GM18507 (cell line): ENCODE measurements at regions not wholly inside any gene's neighbourhood (a gene's known extent, or its start where the extent isn't known, plus 50 kb on each side); places are given as distances from the start of the nearest gene placed in this dataset.
"Not testable (repeated sequence)": the region's sequence is repeated elsewhere in the genome, so short reads cannot be mapped to it uniquely, and the experiment has no call there.

ENCODE experiments used
- DNase-seq: peaks from one replicate; pipeline ENCODE4 v3.0.0; 2011; ENCODE audit warnings: low read depth; ENCODE audit not compliant: insufficient read length; ENCODE audit errors: extremely low spot score
- FAIRE-seq: peaks from 2 replicates; lab custom pipeline; 2011; peaks lifted over from hg19 to GRCh38; lab: Jason Lieb, UNC

- not testable (repeated sequence) for FAIRE-seq, DNase-seq
These were observed 361.6 kb upstream of the SGO1 start for GRCh38 chr3:20547361-20548269.

- DNase-seq (no peak), FAIRE-seq (no peak)
These were observed 360.6 kb upstream of the SGO1 start for GRCh38 chr3:20546636-20547035.

- no peak for DNase-seq
These were observed 357.7 kb upstream of the SGO1 start for GRCh38 chr3:20543535-20544226.

GRCh38 chr3:20540066-20540465 is 354.1 kb upstream of the SGO1 start:
- DNase-seq (no peak), FAIRE-seq (no peak)

More at GRCh38 chr3:20543535-20544226, 357.7 kb upstream of the SGO1 start:
- FAIRE-seq, result no peak

- FAIRE-seq, result no peak
- no peak for DNase-seq
These were observed 353.7 kb upstream of the SGO1 start for GRCh38 chr3:20539666-20540065.

GRCh38 chr3:20537234-20537633 is 351.2 kb upstream of the SGO1 start:
- DNase-seq, result no peak
- no peak for FAIRE-seq

- no peak for DNase-seq
- FAIRE-seq, result no peak
These were observed 343.9 kb upstream of the SGO1 start for GRCh38 chr3:20529911-20530310.

- DNase-seq (no peak), FAIRE-seq (no peak)
These were observed 342.3 kb upstream of the SGO1 start for GRCh38 chr3:20528180-20528770.

- FAIRE-seq (no peak), DNase-seq (no peak)
These were observed 341.4 kb upstream of the SGO1 start for GRCh38 chr3:20527368-20527767.

- DNase-seq (no peak), FAIRE-seq (no peak)
These were observed 338.3 kb upstream of the SGO1 start for GRCh38 chr3:20524328-20524727.

GRCh38 chr3:20523293-20523692 is 337.3 kb upstream of the SGO1 start:
- no peak for DNase-seq
- FAIRE-seq, result no peak

GRCh38 chr3:20517316-20517715 is 331.3 kb upstream of the SGO1 start:
- not testable (repeated sequence) for FAIRE-seq, DNase-seq

GRCh38 chr3:20516311-20516710 is 330.3 kb upstream of the SGO1 start:
- DNase-seq (no peak), FAIRE-seq (no peak)

GRCh38 chr3:20515834-20516233 is 329.8 kb upstream of the SGO1 start:
- FAIRE-seq (no peak), DNase-seq (no peak)

GRCh38 chr3:20511863-20512505 is 326.0 kb upstream of the SGO1 start:
- FAIRE-seq, result peak; percentile 81
- no peak for DNase-seq

- DNase-seq, result no peak
- no peak for FAIRE-seq
These were observed 324.4 kb upstream of the SGO1 start for GRCh38 chr3:20510396-20510795.

- no peak for DNase-seq
- no peak for FAIRE-seq
These were observed 317.5 kb upstream of the SGO1 start for GRCh38 chr3:20503394-20504082.

- FAIRE-seq, result no peak
- no peak for DNase-seq
These were observed 305.0 kb upstream of the SGO1 start for GRCh38 chr3:20490996-20491395.

- DNase-seq (no peak), FAIRE-seq (no peak)
These were observed 302.1 kb upstream of the SGO1 start for GRCh38 chr3:20488151-20488550.
